Stomach (tissue), 4 donors: ENCODE measurements at regions not wholly inside any gene's neighbourhood (a gene's known extent, or its start where the extent isn't known, plus 50 kb on each side); places are given as distances from the start of the nearest gene placed in this dataset.
"Not testable (repeated sequence)": the region's sequence is repeated elsewhere in the genome, so short reads cannot be mapped to it uniquely, and the experiment has no call there.

Experiments used
- EP300 ChIP-seq: sonication (generic); formaldehyde crosslinking; IDR thresholded peaks from one replicate; pipeline ENCODE4 v1.6.1; 2017; ENCODE audit warnings: antibody characterized with exemption
- TF ChIP-seq, protein P1 (sequence below), 7 experiments: fragments of 450-650 bp in 4 of 7; fragments of 200-600 bp in 3 of 7; sonication (generic) in 3 of 7; IDR thresholded peaks; one replicate each; pipeline ENCODE4 v1.5.1; 2016 to 2019; ENCODE audit warnings: antibody characterized with exemption in 7 of 7, control low read depth in 2 of 7, mild to moderate bottlenecking in 1 of 7

GRCh38 chrY:11098419-11098818 lies 1570.7 kb downstream of the TSPY10 start:
- TF ChIP-seq, protein P1, sequence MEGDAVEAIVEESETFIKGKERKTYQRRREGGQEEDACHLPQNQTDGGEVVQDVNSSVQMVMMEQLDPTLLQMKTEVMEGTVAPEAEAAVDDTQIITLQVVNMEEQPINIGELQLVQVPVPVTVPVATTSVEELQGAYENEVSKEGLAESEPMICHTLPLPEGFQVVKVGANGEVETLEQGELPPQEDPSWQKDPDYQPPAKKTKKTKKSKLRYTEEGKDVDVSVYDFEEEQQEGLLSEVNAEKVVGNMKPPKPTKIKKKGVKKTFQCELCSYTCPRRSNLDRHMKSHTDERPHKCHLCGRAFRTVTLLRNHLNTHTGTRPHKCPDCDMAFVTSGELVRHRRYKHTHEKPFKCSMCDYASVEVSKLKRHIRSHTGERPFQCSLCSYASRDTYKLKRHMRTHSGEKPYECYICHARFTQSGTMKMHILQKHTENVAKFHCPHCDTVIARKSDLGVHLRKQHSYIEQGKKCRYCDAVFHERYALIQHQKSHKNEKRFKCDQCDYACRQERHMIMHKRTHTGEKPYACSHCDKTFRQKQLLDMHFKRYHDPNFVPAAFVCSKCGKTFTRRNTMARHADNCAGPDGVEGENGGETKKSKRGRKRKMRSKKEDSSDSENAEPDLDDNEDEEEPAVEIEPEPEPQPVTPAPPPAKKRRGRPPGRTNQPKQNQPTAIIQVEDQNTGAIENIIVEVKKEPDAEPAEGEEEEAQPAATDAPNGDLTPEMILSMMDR (IDR thresholded peaks at IDR 0.05): not testable (repeated sequence)
- TF ChIP-seq EP300: not testable (repeated sequence)
